ENCODE measurements at regions not wholly inside any gene's neighbourhood (a gene's known extent, or its start where the extent isn't known, plus 50 kb on each side); places are given as distances from the start of the nearest gene placed in this dataset.
"Not testable (repeated sequence)": the region's sequence is repeated elsewhere in the genome, so short reads cannot be mapped to it uniquely, and the experiment has no call there.

DNA sequence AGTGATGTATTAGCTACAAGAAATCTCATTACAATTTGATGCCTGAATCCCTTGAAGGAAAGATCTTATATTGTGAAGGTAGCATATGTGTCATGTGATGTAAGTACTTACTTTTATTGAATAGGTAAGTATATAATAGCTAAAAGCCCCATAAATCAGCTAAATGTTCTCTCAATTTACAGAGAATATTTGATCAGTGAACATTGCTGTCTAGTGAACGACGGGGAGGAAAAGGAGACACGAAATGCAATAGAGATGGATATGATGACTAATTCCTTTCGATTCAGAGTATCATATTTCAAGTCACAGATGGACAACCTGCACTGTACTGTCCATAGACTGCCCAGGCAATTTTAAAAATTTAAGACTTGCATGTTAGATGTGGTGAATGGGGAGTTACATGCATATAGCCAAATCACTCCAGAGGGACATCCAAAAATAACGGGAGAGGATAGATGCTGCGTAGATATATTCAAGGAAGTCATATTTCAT, 462.1 kb upstream of the CDIN1 start:
- DNase-seq = no peak

DNA sequence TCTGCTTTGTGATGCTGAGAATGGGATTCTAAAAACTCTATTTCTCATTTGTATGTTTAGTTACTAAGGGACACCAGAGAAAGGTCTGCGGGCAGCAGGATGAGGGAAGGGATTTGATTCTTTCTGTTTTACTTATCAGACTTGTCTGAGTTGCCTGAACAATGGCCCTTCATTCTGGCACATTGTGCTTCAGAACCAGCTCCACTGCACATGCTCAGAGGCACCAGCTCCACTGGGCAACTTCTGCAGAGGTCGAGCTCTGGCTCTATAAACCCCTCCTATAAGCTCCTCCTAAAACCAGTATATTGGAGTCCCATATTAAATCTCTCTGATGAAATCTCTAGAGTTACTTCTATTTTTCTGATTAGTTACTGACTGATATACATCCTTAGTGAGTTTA, 453.2 kb upstream of the CDIN1 start:
- DNase-seq = no peak

DNA sequence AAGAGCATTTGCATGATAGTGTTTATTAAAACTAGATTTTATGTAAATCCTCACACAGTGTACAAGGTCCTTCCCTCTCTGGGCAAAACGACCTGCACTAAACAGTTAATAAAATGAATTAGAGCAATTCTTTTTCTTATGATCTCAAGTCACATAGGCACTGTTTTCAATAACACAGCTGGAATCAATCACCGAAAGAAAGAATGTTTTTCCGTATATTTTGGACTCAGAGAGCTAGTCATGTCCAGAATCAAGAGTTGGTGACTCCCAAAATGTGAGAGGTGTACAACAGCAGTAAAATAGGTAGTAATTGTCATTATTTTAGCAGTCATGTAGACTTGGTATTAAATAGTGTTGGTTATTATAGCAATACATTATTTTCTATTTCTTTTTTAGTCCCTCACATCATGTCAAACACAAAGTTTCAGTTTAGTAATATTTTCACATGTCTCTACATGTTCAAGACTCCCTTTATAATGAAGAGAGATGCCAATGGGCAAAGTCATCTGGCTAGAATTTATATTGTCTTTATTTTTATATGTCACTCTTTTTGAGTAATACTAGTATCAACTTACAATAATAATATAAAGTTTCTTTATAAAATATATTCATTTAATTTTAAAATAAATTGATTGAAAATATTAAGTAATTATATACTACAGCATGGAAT, 448.6 kb upstream of the CDIN1 start:
- no peak for DNase-seq

DNA sequence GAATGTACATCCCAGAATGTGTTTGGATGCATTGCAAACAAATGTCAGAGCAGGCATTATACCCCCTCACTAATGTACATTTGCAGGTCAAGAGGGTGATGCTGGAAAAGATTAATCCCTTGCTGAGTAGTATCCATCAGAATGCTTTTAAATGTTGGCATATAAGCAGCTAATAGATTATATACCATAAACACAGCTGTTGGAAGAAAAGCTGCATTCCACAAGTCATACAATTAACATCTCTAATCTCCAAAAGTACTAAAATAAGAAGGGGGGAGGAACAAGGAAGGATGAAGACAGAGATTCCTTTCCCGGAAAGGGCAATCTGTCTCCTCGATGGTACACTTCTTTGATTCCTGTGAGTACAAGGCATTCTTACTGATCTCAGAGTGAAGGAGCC, 445.7 kb upstream of the CDIN1 start:
- no peak for DNase-seq

DNA sequence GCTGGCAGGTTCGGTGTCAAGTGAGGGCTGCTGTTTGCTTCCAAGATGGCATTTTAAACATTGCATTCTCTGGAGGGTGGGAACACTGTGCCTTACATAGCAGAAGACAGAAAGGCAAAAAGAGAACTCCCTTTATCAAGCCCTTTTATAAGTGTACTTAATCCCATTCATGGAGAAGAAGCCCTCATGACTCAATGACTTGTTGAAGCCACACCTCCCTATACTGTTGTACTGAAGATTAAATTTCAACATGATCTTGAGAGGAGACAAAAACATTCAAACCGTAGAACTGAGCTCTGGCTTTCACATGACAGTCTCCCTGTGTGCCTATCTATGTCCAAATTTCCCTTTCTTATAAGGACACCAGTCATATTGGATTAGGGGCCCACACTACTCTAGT, 443.4 kb upstream of the CDIN1 start:
- no peak for DNase-seq

DNA sequence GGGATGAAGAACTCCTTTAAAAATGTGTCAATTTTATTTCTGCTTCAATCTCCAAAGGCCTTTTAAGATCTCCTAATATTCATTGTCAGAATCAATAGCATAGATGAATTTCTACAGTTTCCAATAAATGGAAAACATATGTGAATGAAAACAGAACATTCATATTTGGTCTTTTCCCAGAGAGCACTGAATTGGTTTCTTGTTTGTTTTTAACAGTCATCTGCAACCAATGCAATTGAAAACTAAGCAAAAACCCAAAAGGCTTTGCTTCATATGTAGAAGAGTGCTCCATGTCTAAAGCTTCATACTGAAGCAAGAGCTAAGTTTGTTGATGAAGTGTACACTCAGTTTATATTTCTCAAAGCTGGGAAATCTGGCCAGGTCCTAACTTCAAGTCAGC, 426.5 kb upstream of the CDIN1 start:
- DNase-seq = no peak

DNA sequence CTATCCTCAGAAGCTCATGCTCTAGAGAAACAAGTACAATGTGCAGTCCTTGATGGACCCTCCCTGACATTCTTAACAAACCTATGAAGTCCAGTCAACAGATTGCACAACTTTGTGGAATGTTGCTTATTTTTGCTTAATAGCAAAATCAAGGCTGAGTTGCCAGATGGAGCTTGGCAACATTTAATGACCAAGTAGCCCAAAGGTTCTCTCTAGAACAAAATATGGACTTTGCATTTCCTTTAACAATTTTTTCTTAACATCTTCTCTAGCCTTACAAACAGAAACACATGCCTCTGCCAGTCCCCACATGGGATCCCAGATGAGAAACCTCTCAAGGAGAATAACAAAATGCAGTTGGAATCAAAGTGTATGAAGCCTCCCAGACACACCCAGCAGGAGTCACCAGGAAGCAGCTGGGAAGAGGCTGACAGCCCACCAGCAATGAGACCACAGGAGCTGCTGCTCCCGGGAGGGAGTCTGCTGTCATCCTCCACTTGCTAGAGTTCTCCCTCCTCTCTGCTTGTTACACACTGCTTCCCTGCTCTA, 422.5 kb upstream of the CDIN1 start:
- DNase-seq = no peak

DNA sequence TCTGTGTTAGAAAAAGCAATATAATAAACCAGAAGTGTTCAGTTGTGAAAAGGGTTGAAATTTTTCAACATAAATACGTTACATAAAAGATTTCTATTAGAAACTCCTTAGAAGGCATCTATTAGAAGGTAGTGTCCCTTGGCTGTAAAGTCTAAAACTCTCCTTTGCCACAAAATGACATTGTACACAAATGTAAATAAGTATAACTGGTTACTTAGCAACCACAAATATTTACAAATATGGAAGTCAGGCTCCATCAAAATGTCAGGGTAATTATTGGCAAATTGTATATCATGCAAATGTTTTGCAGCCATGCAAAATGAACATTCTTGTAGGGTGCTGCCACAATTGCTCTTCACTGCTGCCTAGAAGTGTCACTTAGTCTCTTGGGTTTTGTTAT, 419.1 kb upstream of the CDIN1 start:
- no peak for DNase-seq

DNA sequence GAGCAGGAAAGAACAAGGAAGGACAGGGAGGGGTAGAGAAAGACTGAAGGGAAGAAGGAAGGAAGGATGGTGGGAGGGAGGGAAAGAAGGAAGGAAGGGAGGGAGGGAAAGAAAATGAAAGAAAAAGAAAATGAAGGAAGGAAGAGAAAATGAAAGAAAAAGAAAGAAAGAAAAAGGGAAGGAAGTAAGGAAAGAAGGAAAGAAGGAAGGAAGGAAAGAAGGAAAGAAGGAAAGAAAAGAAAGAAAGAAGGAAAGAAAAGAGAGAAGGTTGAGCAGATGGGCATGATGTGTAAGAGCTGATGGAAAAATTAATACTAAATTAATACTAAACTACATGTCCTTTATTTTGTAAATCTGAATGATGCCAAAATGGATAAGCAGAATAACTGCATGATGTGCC, 418.3 kb upstream of the CDIN1 start:
- DNase-seq = no peak

DNA sequence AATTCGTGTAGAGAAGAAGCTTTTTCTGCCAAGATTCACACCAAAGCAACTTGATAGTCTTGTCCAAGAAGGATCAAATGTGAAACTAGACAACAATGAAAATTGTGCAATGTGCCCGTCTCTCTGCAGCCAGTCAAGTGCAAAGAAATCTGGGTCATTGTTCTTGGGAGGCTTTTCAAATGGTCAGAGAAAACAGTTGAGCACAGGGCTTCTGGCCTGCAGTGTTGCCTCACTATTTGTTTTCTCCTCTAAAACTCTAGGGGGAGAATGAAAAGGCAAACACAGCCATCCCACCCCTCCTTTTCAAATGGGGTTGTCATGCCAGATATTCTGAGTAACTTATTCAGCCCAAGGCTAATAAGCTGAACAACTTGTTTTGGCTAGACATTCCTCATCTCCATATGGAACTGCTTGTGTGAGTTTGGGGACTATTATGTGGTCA, 417.6 kb upstream of the CDIN1 start:
- DNase-seq = no peak

DNA sequence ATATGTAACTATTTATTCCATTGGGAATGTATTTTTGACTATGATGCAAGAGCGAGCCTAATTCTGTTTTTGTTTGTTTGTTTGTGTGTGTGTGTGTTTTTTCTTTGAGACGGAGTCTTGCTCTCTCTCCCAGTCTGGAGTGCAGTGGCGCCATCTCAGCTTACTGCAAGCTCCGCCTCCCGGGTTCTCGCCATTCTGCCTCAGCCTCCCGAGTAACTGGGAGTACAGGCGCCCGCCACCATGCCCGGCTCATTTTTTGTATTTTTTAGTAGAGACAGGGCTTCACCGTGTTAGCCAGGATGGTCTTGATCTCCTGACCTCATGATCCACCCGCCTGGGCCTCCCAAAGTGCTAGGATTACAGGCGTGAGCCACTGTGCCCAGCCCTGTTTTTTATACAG, 415.4 kb upstream of the CDIN1 start:
- DNase-seq = not testable (repeated sequence)

DNA sequence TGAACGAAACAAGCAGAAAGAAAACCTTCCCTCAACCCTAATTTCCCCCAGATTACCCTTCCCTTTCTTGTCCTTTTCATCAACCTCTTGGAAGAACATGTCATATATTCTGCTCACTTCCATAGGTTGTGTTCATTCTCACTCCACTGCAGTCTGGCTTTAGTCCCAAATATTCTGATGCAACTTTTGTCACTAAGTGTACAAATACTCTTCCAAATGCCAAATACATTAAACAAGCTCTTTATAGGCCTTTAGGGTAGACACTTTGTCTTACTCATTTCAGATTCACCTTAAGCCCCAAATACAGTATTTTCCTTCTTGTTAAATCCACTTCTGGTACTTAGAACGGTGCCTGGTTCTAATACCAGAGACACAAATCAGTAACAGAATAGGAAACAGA, 406.5 kb upstream of the CDIN1 start:
- DNase-seq = no peak

DNA sequence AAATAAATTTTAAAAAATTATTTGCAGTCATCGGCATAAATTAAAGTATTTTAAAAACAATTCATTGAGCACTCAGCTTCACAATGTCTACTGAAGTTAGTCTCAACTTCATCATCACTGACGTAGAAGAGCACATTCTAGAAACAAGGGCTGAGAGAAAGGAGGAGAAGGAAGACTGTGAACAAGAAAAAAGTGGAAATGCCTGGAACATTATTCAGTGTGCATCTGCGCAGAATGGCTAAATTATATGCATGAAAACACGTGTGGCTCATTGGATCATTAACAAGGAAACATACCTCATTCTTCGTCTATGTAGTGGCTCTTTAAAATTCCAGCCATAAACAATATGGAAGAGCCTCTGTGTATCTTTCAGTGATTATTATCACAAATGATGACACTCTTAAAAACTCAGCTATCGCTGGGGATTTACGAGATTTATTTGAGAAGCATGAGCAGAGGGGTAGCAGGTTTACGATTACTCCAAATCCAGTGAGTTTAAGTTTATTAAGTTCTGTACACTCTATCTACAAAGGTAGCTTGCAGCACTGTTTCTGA, 404.2 kb upstream of the CDIN1 start:
- DNase-seq = no peak

DNA sequence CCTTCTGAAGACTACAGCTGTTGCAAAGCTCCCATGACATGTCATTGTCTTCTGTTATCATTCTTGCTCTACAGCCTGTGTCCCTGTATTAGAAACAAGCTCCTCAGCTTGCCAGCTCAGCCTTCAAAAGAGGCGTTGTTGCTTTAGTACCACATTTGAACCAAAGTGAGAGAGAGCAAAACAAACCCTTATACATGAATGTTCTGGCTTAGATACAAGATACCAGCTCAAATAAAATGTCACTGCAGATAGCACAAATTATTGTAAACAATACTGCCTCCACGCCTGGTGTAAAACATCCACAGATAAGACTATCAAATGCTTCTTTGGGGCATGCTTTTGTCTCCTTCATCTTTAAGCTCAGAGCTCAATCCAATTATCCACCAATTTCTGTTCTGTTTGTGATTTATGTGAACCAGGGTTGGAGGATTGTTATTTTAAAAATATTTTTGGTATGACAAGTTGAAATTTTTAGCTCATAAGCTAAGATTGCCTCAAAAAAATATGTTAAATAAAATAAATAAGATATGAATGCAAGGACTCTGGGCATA, 403.6 kb upstream of the CDIN1 start:
- DNase-seq = no peak

DNA sequence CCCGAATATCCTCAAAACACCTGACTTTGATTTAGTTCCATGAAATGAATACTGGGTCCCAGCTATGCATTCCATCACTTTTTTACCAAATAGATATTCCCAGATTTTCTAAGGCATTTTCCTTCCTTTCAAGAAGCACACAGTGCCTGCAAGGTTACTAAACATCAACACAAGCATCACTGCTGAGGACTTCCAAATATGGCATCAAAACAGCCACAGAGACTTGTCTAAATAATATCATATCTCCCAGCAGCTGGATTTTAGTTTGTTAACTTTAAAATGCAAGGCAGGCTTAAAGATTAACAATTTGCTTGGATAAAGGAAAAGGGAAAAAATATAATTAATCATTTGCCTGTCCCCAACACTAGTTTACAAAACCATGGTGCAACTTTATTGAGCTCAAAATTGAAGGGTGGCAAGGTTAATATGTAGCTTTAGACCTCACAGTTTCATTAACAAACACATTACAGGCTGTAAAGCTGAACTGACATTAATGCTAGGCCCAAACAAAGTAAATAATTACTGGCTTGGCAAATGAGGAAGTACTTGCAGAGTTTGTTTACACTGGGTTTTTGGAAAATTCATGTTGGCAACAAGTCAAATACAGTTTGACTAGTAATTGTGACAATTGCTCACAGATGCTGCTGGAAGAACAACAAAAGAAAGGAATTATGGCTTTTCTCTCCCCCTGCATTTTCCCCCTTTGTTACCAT, 401.7 kb upstream of the CDIN1 start:
- no peak for DNase-seq

DNA sequence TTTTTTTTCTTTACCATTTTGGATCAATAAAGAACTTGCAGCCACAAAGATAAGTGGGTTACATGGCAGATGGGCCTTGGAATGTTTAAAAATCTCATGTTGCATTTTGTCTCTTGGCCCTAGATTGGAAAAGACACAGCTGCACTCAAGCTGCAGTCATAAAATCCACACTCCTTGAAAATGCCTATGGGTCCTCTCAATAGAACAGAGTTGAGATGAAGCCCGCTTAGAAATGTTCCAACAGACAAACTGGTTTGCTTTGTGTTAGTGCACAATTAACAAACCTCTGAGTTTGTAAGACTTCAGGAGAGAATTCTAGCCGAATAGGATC, 401.2 kb upstream of the CDIN1 start:
- DNase-seq = no peak

DNA sequence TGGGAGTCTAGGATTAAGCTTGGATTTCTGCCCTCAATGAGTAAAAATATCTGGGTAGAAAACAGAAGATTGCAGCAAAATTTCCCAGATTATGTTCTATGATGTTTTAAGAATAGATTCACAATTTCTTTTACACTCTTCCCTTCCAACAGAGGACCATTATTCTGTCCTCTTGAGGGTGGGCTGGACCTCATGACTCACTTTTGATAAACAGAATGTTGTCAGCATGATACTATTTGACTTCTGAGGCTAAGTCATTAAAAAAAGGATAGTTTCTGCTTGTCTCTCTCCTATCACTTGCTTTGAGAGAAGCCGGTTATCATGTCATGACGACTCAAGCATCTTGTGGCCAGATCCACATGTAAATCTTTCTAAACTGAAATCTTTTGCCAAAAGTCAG, 396.2 kb upstream of the CDIN1 start:
- DNase-seq = no peak

DNA sequence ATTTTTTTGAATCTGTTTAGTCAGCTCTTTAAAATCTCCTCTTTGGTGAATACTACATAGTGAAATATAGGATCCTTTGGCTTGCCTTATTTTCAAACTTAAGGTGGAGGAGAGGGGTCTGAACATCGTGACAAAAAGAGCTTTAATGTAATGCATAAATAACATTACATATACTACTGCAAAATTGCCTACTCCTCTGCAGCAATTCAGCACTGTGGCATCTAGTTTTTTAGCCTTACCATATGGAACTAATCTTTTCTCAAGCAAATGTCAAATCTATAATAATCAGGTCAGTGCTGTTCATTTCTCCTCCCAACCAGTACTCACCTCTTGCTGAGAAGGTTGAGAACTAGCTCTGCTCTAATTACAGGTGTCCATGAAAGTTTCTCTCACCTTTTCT, 394.0 kb upstream of the CDIN1 start:
- DNase-seq = no peak

DNA sequence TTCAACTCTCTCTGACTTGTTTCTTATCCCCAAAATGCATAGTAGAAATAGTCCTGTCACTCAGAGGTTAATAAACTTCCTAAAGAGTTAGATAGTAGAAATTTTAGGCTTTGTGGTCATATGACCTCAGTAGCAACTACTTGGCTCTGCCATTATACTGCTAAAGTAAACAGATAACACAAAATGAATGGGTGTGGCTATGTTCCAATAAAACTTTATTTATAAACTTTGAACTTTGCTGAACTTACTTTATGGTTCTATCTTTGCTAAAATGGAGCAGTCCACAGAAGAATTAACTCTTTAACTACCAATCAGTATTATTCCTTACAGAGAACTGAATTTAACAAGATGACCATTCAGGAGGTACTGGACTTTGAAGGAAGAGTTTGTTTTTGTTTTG, 393.6 kb upstream of the CDIN1 start:
- no peak for DNase-seq

DNA sequence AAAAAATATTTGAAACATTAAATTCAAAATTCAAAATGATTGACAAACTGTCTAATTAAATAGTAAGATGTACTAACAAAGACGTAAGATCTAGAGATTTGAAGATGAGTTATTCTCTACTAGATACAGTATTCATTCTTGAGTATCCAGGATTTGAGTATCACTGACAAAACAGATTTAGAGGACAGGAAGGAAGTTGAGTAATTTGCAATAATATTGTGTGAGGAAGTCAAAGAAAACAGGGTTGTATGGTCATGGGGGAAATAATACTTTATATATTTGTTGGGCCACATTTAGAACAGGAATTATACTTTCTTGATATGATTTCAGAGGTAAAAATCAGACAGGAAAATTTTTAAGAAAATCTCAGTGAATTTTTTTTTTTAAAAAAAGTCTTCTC, 393.1 kb upstream of the CDIN1 start:
- DNase-seq = no peak

DNA sequence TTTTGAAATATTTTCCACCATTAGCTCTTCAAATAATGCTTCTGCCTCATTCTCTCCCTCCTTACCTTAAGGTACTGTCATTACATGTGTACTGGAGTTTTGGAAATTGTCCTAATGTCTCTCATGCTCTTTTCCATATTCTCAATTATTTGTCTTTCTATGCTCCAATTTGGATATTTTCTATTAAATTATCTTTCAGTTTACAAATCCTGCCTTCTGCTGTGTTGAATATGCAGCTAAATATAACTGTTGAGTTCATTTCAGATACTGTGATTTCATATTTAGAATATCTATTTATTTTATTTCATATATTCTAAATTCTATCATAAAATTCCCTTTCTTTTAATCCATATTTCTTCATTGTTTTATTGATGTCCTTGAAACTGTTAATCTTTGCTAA, 388.0 kb upstream of the CDIN1 start:
- DNase-seq = no peak

DNA sequence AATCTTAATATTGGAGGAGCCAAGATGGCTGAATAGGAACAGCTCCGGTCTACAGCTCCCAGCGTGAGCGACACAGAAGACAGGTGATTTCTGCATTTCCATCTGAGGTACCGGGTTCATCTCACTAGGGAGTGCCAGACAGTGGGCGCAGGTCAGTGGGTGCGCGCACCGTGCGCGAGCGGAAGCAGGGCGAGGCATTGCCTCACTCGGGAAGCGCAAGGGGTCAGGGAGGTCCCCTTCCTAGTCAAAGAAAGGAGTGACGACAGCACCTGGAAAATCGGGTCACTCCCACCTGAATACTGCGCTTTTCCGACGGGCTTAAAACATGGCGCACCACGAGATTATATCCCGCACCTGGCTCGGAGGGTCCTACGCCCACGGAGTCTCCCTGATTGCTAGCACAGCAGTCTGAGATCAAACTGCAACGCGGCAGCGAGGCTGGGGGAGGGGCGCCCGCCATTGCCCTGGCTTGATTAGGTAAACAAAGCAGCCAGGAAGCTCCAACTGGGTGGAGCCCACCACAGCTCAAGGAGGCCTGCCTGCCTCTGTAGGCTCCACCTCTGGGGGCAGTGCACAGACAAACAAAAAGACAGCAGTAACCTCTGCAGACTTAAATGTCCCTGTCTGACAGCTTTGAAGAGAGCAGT, 383.9 kb upstream of the CDIN1 start:
- not testable (repeated sequence) for DNase-seq

DNA sequence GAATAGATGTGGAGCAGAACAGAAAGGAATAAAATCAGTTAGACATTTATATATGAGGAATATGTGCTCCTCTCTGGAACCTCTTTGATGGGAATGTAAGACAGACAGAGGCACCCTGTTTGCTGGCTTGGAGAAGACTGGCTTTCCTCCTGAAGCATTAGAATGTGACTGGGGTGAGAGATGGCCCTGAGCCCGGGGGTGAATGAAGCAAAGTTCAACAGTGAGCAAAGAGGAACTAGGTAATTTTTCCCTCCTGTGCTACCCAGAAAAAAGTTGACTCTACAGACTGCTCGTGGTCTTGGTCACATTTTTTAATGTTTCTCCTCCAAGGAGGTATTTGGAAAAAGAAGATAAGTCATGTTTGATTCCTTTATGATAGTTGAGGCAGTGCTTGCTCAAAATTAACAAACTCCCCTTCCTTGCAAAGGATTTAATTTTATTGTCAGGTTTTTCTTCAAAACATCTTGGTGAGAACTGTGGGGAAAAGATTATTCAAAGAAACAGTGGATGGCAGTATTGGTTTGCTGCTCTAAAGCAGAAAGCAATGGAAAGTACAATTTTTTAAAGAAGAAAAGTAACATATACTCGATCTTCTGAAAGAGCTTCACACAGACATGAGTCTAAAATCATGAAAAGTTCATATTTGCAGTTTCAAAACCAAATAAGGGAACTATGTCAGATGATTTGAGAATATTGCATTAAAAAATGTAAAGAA, 370.4 kb upstream of the CDIN1 start:
- DNase-seq = no peak
